ENCODE measurements at regions not wholly inside any gene's neighbourhood (a gene's known extent, or its start where the extent isn't known, plus 50 kb on each side); places are given as distances from the start of the nearest gene placed in this dataset.

GRCh38 chr4:11898796-11899195 is 470.1 kb upstream of the HS3ST1 start:
- DNase-seq (ENCODE audit: extremely low read depth in 1 of 2, low read depth in 1 of 2) = no peak

GRCh38 chr4:11895766-11896165 is 467.1 kb upstream of the HS3ST1 start:
- no peak for DNase-seq (ENCODE audit: extremely low read depth in 1 of 2, low read depth in 1 of 2)

GRCh38 chr4:11894977-11895376 is 466.3 kb upstream of the HS3ST1 start:
- DNase-seq (ENCODE audit: extremely low read depth in 1 of 2, low read depth in 1 of 2) = no peak

DNA sequence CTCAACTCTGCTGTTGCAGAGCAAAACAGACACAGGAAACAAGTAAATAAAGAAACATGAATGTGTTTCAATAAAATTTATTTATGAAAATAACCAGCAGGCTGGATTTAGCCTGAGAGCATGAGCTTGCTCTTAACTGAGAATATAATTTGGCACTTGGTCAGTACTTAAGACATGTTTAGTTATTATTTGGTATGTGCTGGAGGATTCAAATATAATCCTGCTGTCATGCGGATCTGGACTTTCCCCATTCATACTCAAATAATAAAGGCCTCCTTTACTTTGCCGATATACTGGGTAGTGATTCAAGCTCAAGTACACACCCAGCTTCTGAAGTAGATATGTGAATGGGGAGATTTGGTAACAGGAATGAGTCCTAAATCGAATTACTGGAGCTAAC is 465.5 kb upstream of the HS3ST1 start:
- DNase-seq (ENCODE audit: extremely low read depth in 1 of 2, low read depth in 1 of 2) = no peak

GRCh38 chr4:11889099-11889498 is 460.4 kb upstream of the HS3ST1 start:
- no peak for DNase-seq (ENCODE audit: extremely low read depth in 1 of 2, low read depth in 1 of 2)

DNA sequence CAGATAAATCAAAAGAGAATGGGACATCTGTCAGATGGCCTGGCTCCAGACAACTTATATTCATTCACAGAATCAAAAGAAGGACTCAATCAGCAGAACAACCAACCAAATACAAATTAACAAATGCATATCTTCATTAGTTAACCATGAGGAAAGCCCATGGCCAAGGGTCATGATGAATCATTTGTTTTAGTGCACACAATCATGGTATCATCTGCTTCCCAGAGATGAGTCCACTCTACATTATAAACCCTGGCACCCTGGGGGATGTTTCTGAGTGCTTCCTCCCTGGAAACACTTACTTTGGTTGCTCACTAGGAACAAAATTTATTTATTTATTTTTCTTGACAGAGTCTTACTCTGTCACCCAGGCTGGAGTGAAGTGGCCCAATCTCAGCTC is 453.3 kb upstream of the HS3ST1 start:
- no peak for DNase-seq (ENCODE audit: extremely low read depth in 1 of 2, low read depth in 1 of 2)

- DNase-seq (ENCODE audit: extremely low read depth in 1 of 2, low read depth in 1 of 2) = no peak
These were observed 452.7 kb upstream of the HS3ST1 start for GRCh38 chr4:11881364-11881763.

GRCh38 chr4:11878241-11878640 is 449.5 kb upstream of the HS3ST1 start:
- DNase-seq (ENCODE audit: extremely low read depth in 1 of 2, low read depth in 1 of 2) = no peak

DNA sequence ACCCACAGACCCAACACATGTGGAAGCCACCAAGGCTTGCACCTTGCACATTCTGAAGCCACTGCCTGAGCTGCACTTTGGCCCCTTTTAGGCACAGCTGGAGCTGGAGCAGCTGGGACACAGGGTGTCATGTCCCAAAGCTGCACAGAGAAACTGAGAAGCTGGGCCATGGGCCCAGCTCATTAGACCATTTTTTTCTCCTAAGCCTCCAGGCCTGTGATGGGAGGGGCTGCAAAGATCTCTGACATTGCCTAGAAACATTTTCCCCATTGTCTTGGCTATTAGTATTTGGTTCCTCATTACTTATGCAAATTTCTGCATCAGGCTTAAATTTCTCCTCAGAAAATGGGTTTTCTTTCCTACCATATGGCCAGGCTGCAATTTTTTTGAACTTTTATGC is 447.4 kb upstream of the HS3ST1 start:
- DNase-seq (ENCODE audit: extremely low read depth in 1 of 2, low read depth in 1 of 2) = no peak

- no peak for DNase-seq (ENCODE audit: extremely low read depth in 1 of 2, low read depth in 1 of 2)
These were observed 440.6 kb upstream of the HS3ST1 start for GRCh38 chr4:11869191-11869870.

DNA sequence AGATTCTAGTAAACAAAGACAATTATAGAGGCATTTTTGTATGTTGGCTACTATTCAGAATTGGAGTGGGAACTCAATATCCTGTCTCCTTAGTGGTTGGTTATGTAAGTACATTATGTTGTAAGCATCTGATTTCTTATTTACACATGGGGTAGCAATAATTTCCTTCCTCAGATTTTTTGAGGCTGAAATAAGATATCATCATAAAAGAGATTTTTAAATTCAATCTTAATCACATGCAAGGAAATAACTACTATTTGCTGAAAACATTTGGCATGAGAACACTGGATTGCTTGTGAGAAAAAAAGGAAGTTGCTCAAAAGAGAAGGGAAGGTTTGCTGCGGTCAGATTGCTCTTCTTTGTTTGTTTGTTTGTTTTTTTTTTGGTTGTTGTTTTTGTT is 437.7 kb upstream of the HS3ST1 start:
- DNase-seq (ENCODE audit: extremely low read depth in 1 of 2, low read depth in 1 of 2) = no peak

DNA sequence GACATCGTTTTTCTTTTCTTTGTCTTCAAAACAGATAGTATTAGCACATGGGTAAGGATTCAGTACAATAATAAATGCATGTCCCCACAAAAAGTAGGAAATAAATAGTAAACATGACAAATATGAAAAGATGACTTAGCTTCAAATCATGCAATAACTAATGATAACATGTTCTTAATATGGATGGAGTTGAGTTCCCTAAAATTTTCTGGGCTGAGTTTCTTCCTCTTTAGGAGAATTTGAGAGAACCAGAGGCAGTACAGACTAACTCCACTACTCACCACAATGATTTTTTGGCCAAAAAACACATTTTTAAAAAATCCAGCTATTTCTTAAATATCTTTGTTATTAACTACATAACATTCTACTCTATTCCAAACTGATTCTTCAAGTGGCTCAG is 432.3 kb upstream of the HS3ST1 start:
- DNase-seq (ENCODE audit: extremely low read depth in 1 of 2, low read depth in 1 of 2) = no peak

DNA sequence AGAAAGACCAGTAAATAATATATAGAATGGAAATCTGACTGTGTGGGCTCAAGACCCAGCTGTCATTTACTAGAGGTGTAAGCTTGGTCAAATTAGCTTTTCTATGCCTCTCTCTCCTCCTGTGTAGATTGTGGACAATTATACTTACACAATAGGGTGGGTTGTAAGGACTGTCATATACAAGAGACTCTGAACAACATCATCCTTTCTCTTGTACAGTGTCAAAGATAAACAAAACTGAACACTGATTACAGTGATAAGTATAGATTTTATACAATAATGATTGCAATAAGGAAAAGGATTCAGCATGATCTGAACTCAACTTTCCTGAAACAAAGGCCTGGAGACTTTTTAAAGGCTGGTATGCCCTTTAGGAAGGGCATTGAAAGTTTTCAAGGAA is 429.2 kb upstream of the HS3ST1 start:
- DNase-seq (ENCODE audit: extremely low read depth in 1 of 2, low read depth in 1 of 2) = no peak

GRCh38 chr4:11847167-11847566 is 418.5 kb upstream of the HS3ST1 start:
- DNase-seq (ENCODE audit: extremely low read depth in 1 of 2, low read depth in 1 of 2) = no peak

GRCh38 chr4:11843927-11844326 is 415.2 kb upstream of the HS3ST1 start:
- DNase-seq (ENCODE audit: extremely low read depth in 1 of 2, low read depth in 1 of 2) = no peak

GRCh38 chr4:11843340-11843739 is 414.6 kb upstream of the HS3ST1 start:
- no peak for DNase-seq (ENCODE audit: extremely low read depth in 1 of 2, low read depth in 1 of 2)

GRCh38 chr4:11842620-11843263 is 414.0 kb upstream of the HS3ST1 start:
- DNase-seq (ENCODE audit: extremely low read depth in 1 of 2, low read depth in 1 of 2) = no peak

DNA sequence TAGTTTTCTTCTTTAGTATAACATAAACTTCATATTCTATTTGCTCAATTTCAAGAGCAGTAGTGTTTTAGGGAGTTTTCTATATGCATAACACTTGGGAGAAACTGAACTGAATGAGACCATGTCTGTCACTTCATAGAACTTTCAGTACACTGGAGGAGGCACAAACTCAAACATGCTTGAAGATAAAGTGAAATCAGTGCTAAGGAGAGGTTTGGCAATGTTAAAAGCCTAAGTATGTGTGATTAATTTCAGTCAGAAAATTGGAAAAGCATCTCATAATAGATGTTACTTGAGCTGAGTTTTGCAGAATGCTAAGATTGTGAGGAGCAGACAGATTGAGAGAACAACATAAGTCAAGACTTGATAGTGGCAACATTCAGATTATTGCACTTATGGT is 411.2 kb upstream of the HS3ST1 start:
- no peak for DNase-seq (ENCODE audit: extremely low read depth in 1 of 2, low read depth in 1 of 2)

DNA sequence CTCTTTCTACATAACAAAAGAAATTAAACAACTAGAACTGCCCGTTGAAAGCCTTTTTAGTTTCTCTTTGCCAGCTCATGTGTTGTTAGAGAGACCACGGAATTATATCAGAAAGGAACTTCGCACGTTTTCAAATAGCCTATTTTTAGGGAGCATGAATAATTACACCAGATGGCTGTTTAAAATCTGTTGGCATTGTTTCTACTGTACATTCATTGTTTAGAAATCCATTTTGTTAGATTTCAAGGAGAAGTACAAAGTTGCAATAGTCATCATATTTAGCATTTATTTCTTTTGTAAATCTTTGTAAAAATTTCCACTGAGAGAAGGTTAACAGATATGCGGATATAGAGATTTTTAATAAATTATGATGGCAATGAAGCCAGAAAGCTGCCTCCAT is 403.0 kb upstream of the HS3ST1 start:
- DNase-seq (ENCODE audit: extremely low read depth in 1 of 2, low read depth in 1 of 2) = no peak

DNA sequence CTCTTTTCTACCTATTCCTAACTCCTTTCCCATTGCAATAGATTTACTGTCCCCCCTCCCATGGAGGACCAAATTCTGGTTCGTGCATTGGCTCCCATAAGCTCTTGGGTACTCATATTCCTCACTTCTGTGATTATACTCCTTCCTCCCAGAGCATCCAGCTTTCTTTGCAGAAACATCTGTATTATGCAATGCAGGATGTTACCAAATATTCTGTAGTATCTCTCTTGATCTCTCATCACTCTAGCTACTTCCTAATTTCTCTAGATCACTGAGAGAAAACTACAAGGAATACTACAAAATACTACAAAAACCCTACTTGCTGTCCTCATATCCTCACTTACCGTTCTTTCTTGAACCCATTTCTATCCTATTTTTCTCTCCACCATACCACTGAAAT is 395.9 kb upstream of the HS3ST1 start:
- no peak for DNase-seq (ENCODE audit: extremely low read depth in 1 of 2, low read depth in 1 of 2)

GRCh38 chr4:11821772-11822430 is 393.2 kb upstream of the HS3ST1 start:
- DNase-seq (ENCODE audit: extremely low read depth in 1 of 2, low read depth in 1 of 2) = no peak

DNA sequence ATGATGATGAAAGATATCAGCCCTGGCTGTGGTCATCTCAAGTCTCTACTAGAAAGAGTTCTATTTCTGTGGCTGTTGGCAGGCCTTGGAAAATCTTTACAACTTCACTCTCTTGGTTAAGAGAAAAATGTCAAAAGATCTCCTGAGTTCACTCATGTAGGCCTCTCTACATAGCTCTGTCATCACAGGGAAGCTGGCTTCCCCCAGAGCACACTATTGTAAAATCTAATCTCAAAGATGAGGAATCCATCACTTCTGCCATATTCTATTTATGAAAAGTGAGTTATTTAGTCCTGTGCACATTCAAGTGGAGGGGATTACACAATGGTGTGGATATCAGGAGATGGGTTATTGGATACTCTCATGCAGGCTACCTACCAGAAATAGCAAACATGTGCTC is 388.4 kb upstream of the HS3ST1 start:
- no peak for DNase-seq (ENCODE audit: extremely low read depth in 1 of 2, low read depth in 1 of 2)
